ENCODE measurements at regions not wholly inside any gene's neighbourhood (a gene's known extent, or its start where the extent isn't known, plus 50 kb on each side); places are given as distances from the start of the nearest gene placed in this dataset.

- intact Hi-C loops (cut with DNase I), result no loop called here
- DNase-seq (ENCODE audit: low spot score), result no peak
Observed at GRCh38 chr15:62608369-62608768, 434.2 kb upstream of the TPM1 start.

GRCh38 chr15:62610265-62610869, 432.2 kb upstream of the TPM1 start:
- no peak for DNase-seq (ENCODE audit: low spot score)
- intact Hi-C loops (cut with DNase I), result no loop called here

GRCh38 chr15:62611002-62611401, 431.5 kb upstream of the TPM1 start:
- DNase-seq (ENCODE audit: low spot score), result no peak
- intact Hi-C loops (cut with DNase I), result no loop called here

DNA sequence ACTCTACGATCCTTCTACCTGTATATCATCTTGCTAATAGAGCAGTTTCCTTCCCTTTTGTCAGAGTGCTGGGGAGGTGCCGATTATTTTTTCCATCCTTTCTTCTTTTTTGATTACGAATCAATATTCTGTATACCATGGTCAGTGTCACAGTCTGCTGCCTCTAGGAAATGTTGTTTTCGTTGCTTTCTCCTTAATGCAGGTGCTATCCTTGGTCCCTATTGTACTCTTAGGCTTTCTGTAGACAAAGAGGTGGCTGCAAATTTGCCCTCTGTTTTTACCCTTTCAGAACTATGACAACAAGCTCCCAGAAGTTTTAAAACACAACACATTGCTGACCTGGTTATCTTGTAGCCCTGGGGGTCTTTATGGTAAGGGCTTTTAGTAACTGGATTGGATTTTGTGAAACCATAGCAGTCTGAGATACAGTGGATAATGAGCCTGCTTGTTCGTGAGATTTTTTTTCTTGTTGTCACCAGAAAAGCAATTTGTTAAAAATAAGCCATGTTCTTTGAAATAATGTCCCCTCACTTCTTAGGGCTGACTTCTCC, 430.3 kb upstream of the TPM1 start:
- intact Hi-C loops (cut with DNase I), result no loop called here

GRCh38 chr15:62612771-62613170, 429.8 kb upstream of the TPM1 start:
- no peak for DNase-seq (ENCODE audit: low spot score)
- intact Hi-C loops (cut with DNase I), result no loop called here

More for the DNA sequence above, 430.3 kb upstream of the TPM1 start:
- no peak for DNase-seq (ENCODE audit: low spot score)

DNA sequence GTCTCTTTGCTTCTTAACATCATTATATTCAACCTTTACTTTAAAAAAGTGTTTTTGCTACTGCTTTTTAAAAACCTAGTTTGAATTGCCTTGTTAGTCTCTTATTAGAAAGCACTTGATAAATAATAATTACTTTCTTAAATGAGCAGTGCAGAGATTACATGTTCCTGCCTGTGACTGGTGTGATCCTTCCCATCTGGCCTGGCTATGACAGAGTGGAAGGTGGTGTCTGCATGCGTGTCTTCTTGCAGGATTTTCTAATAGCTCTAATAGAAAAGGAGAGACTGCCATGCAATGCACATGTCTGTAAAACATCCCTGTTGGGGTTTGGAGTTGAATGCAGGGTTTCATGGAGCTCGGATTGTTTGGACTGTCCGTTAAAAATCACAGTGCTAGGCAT, 425.8 kb upstream of the TPM1 start:
- intact Hi-C loops (cut with DNase I), result no loop called here
- DNase-seq (ENCODE audit: low spot score), result no peak

DNA sequence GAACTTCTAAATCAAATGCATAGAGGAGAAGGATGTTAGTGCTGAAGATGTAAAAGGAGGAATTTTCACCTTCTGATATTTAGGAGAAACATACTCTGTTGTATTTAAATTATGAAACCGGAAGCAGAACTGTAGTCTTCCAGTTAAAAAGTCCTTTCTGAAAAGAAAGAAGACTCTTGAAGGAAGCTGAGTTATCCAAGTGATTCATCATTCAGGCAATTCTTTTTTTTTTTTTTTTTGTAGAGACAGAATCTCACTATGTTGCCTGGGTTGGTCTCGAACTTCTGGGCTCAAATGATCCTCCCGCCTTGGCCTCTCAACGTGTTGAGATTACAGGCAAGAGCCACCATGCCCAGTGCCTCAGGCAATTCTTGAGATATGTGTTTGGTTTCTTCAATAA, 424.8 kb upstream of the TPM1 start:
- no peak for DNase-seq (ENCODE audit: low spot score)
- intact Hi-C loops (cut with DNase I), result no loop called here

- DNase-seq (ENCODE audit: low spot score), result no peak
- intact Hi-C loops (cut with DNase I), result no loop called here
Observed at GRCh38 chr15:62618432-62618831, 424.1 kb upstream of the TPM1 start.

- DNase-seq (ENCODE audit: low spot score), result no peak
- intact Hi-C loops (cut with DNase I), result no loop called here
Observed at GRCh38 chr15:62618846-62619504, 423.6 kb upstream of the TPM1 start.

- DNase-seq (ENCODE audit: low spot score), result no peak
- intact Hi-C loops (cut with DNase I), result no loop called here
Observed at GRCh38 chr15:62619526-62619925, 423.0 kb upstream of the TPM1 start.

GRCh38 chr15:62622775-62623174, 419.8 kb upstream of the TPM1 start:
- intact Hi-C loops (cut with DNase I), result no loop called here
- DNase-seq (ENCODE audit: low spot score), result no peak

GRCh38 chr15:62624547-62625378, 417.8 kb upstream of the TPM1 start:
- DNase-seq (ENCODE audit: low spot score), result no peak
- intact Hi-C loops (cut with DNase I), result no loop called here

DNA sequence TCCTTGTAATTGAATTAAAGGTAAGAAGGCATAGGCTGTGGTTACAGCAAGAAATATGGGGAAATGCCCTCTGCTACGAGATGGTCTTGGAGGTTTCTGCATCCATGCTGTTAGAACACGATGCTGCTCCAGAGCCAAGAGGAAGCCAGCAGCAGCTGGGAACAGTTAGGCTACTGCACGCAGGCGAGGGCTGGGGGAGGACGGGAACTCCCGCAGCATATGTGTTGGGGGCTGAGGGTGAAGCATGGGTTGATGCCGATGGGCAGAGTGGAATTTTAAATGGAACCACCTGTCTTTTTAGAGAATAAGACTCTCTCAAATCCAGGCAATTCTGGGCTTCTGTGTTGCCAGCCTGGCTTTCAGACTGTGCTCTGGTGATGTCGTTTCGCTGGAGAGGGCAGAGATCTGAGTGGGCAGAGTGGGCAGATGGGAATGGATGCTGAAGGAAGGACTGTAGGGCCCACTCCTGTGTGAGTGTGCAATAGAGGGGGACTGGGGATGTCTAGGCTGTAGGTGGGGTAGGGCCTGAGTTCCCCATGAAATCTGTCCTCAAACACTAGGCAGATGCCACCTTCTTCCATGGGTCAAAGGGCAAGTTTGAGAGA, 417.0 kb upstream of the TPM1 start:
- no peak for DNase-seq (ENCODE audit: low spot score)

DNA sequence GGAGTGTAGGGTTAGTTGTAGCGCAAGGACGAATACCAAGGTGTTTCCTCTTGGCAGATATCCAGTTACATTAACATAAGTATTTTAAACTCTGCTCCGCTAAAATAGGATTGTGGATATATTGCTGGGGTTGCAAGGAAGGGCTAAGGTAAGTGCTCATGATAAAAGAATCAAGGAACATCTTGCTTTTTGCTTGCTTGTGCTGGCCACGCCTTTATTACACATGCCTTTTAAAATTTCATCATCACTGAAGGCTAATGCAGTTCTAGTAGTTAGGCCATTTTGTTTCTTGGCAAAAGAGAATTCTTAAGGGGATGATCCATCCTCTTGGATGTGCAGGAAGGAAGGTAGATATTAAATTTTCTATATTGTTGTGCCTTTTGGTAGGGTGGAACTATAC, 415.6 kb upstream of the TPM1 start:
- intact Hi-C loops (cut with DNase I), result no loop called here
- DNase-seq (ENCODE audit: low spot score), result no peak

More for the DNA sequence above, 417.0 kb upstream of the TPM1 start:
- intact Hi-C loops (cut with DNase I), result no loop called here

GRCh38 chr15:62631076-62631724, 411.3 kb upstream of the TPM1 start:
- DNase-seq (ENCODE audit: low spot score), result no peak
- intact Hi-C loops (cut with DNase I), result no loop called here

- intact Hi-C loops (cut with DNase I), result no loop called here
- DNase-seq (ENCODE audit: low spot score), result no peak
Observed at GRCh38 chr15:62636823-62637573, 405.5 kb upstream of the TPM1 start.

DNA sequence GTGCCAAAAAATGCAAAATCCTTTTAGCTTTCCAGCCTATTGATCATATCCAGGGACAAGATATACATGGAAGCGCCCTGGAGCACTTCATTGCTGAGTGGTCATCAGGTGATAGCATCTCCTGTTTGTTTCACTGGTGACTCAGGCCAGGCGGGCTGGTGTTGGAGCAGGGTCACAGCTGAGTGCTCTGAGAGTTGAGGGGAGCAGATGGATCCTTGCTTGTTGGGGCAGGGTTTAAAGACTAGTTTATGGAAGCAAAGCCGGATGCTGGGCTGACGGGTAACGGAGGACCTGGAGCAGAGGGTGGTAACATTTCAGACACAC, 405.0 kb upstream of the TPM1 start:
- no peak for DNase-seq (ENCODE audit: low spot score)
- intact Hi-C loops (cut with DNase I), result no loop called here

GRCh38 chr15:62637950-62638619, 404.5 kb upstream of the TPM1 start:
- no peak for DNase-seq (ENCODE audit: low spot score)
- intact Hi-C loops (cut with DNase I), result no loop called here

GRCh38 chr15:62639432-62639831, 403.1 kb upstream of the TPM1 start:
- intact Hi-C loops (cut with DNase I), result no loop called here

More at GRCh38 chr15:62639432-62639831, 403.1 kb upstream of the TPM1 start:
- no peak for DNase-seq (ENCODE audit: low spot score)
